ENCODE measurements at regions not wholly inside any gene's neighbourhood (a gene's known extent, or its start where the extent isn't known, plus 50 kb on each side); places are given as distances from the start of the nearest gene placed in this dataset.
"Not testable (repeated sequence)": the region's sequence is repeated elsewhere in the genome, so short reads cannot be mapped to it uniquely, and the experiment has no call there.

GRCh38 chr21:39021478-39021832, 161.8 kb downstream of the PSMG1 start:
- no peak for DNase-seq

GRCh38 chr21:39020751-39021477, 162.3 kb downstream of the PSMG1 start:
- DNase-seq = no peak

GRCh38 chr21:39018730-39019129, 164.5 kb downstream of the PSMG1 start:
- no peak for DNase-seq

DNA sequence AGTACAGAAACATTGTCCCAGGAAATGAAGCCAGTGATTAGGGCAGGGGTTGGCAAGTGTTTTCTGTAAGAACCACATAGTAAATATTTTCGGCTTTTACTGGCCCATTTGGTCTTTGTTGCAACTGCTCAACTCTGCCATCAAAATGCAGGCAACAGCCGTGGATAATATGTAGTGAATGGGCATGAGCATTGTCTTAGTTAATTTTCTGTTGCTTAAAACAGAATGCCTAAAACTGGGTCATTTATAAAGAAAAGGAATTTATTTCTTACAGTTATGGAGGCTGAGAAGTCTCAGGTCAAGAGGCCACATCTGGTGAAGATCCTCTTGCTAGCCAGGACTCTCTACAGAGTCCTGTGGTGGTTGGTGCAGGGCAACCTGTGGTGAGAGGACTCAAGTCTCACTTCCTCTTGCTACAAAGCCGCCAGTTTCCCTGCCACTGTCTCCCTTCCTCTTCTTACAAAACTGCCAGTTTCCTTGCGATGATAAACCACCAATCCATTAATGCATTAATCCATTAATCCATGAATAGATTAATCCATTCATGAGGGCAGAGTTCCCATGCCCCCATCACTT, 166.4 kb downstream of the PSMG1 start:
- no peak for DNase-seq

- DNase-seq = no peak
These were observed 168.5 kb downstream of the PSMG1 start for GRCh38 chr21:39014747-39015146.

DNA sequence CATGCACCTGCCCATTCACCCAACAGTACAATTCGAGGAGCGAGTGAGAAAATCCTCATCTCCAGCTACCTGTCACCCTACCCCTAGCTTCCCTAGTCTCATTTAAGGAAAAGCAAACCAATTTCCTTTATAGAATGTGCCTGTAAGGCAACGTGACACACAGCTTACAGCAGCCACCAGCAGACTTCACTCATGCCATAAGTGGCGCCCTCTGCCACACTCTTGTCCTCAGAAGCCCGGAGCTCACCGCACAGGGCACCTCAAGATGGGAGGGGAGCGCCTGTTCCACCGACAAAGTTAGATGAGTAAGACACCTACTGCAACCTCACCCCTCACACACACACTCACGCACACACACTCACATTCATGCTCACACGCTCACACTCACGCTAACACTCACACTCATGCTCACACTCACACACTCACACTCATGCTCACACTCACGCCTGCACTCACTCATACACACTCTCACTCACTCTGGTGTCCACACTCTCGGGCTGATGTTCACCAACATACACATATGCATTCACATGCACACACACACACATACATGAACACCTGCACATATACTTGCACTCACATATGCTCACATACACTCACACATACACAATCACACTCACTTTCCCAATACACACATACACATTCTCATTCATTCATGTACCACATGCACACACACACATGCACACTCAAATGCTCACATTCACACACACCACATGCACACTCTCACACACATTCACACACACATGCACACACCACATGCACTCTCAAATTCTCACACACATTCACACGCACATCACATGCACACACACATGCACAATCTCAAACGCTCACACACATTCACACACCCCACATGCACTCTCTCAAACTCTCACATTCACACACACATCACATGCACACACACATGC, 170.7 kb downstream of the PSMG1 start:
- no peak for DNase-seq

- DNase-seq = no peak
These were observed 171.3 kb downstream of the PSMG1 start for GRCh38 chr21:39011911-39012310.

DNA sequence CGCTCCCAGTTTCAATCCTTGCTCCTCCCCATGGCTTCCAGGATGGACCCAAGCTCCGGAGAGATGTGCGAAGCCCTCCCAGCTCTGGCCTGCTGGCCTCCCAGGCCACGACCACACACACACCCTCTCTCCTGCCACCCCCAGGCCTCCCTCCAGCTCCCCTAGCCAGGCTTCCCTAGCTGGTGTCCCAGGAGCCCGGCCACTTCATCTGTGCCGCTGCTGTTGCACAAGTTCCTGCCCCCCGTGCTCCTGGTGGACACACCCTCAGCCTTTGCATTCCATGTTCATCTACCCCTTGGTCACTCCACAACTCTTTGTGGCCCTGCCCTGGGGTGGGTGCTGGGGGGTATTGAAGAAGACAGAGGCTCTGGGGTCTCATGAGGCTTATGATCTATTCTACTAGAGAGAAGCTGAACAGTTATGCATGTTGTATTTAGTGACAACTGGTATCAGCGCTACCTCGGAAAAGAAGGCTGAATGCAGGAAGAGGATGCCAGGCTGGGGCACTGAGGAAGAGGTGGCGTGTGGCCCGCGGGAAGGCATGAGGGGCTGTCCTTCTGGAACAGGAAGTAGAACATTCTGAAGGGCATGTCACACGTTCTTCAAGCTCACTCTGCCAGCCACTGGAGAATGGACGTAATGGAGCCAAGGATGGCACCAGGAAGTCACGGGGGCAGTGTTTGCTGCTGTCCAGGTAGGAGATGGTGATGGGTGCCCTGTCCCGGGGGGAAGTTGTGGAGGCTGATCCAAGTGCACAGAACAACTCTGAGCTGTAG, 172.4 kb downstream of the PSMG1 start:
- no peak for DNase-seq

DNA sequence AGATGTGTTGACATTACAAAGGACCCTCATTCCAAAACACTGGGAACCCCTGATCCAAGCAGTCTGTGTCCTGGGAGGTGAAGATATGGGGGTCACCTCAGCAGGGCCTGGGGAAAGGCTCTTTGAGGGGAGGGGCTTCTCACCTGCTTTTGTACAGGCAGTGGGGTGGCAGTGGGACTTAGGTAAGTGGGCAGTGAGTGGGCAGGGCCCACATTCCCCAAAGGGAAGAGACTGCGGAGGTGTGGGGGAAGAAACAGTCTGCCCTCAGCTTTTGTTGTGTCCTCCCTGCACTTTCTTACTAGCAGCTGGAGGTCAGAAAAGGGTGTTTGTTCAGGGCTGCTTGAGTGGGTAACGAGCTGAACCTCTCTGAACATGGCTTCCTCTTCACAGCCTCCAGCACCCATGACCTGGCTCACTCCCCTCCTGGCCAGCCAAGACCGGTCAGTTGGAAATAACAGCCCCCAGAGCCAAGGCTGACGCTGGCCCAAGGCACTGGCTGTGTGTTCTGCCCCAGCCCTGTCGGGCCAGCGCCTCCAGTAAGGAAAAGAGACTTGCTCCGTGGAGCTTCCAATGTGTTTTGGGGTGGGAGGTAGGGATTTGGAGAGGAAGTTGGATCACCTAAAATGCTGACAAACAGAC, 173.5 kb downstream of the PSMG1 start:
- no peak for DNase-seq

GRCh38 chr21:39007985-39008384, 175.3 kb downstream of the PSMG1 start:
- DNase-seq = no peak

- no peak for DNase-seq
These were observed 175.7 kb downstream of the PSMG1 start for GRCh38 chr21:39007532-39007931.

- no peak for DNase-seq
These were observed 176.5 kb downstream of the PSMG1 start for GRCh38 chr21:39006571-39007311.

- no peak for DNase-seq
These were observed 177.8 kb downstream of the PSMG1 start for GRCh38 chr21:39005502-39005787.

DNA sequence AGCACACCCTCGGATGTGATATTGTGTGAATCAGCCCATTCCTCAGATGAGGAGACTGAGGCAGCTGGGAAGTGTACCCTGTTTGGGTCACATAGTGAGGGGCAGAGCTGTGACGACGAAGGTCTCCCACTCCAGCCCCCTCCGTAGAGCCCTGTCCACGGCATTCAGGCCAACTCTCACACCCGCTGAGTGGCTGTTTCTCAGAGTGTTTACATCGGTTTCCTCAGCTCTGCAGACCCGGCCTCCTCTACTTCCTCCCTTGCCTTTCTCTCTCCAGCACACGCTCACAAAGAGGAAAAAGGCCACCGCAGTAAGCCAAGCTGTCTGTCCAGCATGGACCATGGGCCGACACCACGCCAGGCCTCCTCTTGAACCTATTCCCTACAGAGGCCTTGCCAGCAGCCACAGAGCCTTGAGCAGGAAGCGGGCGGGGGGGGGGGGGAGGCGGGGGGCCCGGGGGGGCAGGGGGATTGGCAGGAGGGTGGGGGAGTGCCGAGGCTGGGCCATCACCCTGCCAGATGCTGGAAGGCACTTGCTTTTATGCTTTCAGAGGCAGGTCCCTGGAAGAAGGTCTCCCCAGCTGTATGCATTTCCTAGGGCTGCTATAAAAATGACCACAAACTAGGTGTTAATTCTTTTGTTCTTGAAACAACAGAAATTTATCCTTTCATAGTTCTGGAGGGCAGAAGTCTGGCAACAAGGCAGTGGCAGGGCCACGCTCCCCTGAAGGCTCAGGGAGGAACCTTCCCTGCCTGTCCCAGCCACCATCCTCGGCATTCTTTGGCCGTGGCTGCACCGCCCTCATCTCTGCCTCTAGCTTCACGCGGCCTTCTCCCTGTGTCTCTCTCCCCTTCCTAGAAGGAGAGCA, 178.4 kb downstream of the PSMG1 start:
- no peak for DNase-seq

DNA sequence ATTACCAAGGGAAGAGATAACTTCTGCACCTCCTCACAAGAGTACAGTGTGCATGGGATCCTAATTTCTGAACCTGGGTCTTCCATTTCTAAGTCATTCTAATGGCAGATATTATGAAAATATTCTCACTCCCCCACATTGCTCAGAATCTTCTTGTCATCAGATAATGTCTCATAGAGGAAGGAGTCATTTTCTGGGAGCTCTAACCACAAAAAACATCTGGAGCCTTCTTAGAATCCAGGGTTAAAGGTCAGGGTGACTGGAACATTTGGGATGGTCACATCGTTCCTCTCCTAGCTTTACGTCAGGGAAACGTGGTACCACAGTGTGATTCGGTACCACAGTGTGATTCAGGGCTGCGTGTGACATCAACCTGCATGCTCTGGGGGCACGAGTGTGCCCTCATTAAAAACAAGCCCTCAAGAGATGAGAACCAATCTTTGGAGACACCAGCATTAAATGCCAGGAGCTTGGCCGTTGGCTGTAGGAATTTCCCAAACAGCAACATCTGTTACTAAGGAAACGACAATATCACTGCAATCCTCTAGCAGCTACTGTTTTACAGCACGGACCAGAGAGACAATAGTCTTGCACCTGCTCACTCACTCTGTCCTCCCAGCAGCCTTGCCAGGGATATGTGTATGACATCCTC, 179.1 kb downstream of the PSMG1 start:
- DNase-seq = no peak

- DNase-seq = no peak
These were observed 181.9 kb downstream of the PSMG1 start for GRCh38 chr21:39001341-39001740.

GRCh38 chr21:39000496-39000895, 182.8 kb downstream of the PSMG1 start:
- no peak for DNase-seq

DNA sequence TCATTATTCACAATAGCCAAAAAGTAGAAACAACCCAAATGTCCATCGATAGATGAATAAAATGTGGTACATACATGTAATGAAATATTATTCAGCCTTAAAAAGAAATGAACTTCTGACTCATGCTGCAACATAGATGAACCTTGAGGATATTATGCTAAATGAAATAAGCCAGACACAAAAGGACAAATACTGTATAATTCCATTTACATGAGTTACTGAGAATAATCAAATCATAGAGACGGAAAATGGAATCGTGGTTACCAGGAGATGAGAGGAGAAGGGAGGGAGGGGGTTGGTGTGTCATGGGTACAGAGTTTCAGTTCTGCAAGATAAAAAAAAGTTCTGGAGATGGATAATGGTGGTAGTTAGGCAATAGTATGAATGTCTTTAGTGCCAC, 184.1 kb downstream of the PSMG1 start:
- DNase-seq = no peak

DNA sequence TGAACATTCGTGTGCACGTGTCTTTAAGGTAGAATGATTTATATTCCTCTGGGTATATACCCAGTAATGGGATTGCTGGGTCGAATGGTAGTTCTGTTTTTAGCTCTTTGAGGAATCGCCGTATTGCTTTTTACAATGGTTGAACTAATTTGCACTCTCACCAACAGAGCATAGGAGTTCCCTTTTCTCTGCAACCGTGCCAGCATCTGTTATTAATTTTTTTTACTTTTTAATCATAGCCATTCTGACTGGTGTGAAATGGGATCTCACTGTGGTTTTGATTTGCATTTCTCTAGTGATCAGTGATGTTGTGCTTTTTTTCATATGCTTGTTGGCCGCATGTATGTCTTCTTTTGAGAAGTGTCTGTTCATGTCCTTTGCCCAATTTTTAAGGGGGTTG, 185.0 kb downstream of the PSMG1 start:
- not testable (repeated sequence) for DNase-seq

DNA sequence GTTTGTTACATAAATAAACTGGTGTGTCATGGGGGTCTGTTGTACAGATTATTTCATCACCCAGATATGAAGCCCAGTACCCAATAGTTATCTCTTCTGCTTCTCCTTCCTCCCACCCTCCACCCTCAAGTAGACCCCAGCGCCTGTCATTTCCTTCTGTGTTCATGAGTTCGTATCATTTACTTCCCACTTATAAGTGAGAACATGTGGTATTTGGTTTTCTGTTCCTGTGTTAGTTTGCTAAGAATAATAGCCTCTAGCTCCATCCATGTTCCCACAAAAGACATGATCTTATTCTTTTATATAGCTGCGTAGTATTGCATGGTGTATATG, 185.4 kb downstream of the PSMG1 start:
- DNase-seq = not testable (repeated sequence)

All from activated CD4-positive, alpha-beta T cell treated with anti-CD3 and anti-CD28 coated beads for 4 hours (primary cell).